ENCODE measurements at regions not wholly inside any gene's neighbourhood (a gene's known extent, or its start where the extent isn't known, plus 50 kb on each side); places are given as distances from the start of the nearest gene placed in this dataset.

- TF ChIP-seq CTCF (IDR thresholded peaks at IDR 0.05) (no peak), POLR2A (IDR thresholded peaks at IDR 0.05) (no peak)
Observed at GRCh38 chr10:117759266-117759665, 216.7 kb downstream of the EMX2 start.

Measured in testis (tissue), 2 donors.